ENCODE measurements at regions not wholly inside any gene's neighbourhood (a gene's known extent, or its start where the extent isn't known, plus 50 kb on each side); places are given as distances from the start of the nearest gene placed in this dataset.

DNA sequence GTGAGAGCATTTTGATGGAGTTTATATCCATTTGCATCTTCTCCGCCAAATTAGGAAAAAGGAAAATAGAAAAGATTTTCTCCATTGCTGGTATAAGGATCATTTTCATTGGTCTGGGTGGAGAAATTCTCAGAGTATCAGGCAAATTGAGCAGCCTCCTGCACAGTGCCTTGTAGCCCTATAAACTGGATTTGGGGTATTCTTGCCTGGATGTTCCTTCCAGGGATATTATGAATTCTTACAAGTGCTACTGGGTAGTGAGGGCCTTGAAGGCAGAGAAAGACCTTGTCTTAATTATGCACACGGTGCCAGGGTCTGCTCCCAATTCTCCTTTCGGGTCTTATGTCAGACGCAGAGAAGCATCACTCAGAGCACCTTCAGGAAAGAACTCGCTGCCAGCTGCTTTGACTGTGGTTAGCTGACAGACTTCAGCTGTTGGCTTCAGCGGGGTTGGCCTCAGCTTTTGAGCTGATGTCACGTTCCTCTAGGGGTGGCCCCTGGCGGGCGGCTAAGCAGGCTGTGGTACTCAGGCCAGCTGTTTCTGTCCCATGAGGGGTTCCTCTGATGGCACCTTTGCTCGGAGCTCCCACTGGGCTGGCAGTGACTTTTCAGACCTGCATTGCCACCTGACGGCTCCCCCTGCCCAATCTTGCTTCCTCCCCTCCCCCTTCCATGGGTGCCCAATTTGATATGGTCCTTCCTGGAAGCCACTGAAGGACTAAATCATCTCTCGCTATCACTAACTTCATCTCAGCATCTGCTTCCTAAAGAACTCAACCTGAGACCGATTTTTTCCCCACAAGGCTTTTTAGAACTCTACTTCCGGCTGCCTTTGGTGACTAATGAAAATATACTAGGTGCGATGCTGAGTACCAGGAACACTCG lies 519.5 kb downstream of the BCOR start:
- peak; percentile 38 for DNase-seq

DNA sequence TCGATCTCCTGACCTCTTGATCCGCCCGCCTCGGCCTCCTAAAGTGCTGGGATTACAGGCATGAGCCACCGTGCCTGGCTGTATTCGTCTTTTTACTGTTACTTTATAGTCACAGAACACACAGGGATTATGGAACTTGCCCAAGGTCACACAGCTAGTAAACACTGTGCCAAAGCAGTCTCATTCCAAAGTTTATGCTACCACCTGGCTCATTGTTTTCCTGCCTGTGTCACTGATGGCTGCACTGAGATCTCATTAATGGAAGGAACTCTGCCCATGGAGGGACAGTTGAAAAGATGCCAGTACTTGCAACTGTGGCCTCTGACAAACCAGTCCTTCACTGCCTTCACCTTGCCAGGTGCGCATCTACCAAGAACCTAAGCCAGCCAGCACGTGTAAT lies 517.7 kb downstream of the BCOR start:
- DNase-seq: no peak

DNA sequence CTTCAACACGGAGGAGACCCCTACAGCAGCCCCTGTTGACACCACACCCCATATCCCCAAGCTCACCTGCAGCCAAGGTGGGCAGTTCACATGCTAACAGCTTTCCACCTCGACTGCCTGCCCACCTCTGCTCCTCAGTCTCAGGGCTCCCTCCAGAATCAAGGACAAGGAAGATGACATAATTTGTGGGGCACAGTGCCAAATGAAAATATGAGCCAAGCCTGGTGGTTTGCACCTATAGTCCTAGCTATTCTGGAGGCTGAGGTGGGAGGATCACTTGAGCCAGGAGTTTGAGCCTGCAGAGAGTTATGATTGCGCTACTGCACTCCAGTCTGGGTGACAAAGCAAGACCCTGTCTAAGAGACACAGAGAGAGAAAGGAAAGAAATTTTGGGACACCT lies 516.3 kb downstream of the BCOR start:
- DNase-seq: no peak

DNA sequence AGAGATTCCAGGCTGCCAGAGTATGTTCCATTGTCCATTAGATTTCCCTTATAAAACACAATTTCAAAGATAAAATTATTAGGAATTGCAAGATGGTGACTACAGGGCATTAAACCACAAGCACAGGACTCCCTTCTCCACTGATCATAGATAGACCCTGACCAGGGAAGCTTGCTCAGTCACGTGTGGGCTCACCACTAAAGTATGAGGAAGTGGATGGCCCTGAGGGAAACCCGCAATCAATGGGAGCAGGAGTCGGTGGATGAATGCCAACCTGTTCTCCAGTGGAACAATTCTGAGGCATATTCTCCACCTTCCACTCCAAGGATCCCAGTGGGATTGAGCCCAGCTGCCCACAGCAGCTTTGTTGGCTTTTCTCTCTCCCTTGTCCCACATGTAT lies 515.7 kb downstream of the BCOR start:
- no peak for DNase-seq

DNA sequence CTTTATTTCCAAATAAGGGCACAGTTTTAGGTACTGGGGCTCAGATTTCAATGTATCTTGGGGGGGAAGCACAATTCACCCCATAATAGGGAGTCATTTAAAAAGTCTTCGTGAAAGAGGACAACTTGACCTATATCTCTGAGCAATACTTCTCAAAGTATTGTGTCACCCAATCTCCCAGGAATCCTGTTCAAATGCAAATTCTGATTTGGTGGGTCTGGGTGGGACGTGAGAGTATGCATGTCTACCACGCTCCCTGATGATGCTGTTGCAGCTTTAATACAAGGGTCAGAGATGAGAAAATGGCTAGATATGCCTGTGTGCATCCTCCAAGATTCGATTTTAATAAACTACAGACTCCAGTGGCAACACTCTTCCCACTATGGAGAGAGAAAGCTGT lies 514.8 kb downstream of the BCOR start:
- no peak for DNase-seq

DNA sequence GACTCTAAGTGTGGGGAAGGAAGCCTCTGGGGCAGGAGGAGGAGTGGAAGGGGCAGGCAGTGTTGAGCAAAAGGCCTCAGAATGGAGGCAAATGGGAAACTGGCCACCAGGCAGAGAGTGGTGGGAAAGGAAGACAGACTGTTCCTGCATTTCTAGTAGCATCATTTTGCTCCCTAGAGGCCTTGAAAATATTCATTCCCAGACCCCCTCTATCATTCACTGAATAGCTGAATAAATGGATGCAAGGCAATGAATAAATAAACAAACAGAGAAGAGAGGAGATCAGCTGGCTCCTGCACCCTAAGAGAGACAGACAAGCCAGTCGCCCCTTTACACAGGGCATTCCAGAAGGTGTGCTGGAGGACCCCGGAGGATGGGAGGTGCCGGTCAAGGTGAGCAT lies 511.9 kb downstream of the BCOR start:
- no peak for DNase-seq

DNA sequence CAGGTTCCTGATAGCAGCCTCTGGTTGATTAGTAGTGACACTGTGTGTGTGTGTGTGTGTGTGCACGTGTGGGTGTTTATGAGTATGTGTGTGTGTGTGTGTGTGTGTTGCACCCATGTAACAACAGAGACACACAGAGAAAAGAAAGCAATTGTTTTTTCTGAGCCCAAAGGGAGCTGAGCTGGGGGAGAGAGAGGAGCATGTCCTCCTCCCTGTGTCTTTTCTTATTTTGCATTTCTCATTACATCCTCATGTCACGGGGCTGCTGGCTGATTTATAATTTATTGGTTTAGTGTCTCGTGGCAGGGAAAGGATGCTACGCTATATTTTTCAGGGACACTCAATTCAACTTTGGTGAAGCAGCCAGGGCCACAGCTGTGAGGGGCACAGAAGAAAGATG lies 511.4 kb downstream of the BCOR start:
- DNase-seq: no peak

DNA sequence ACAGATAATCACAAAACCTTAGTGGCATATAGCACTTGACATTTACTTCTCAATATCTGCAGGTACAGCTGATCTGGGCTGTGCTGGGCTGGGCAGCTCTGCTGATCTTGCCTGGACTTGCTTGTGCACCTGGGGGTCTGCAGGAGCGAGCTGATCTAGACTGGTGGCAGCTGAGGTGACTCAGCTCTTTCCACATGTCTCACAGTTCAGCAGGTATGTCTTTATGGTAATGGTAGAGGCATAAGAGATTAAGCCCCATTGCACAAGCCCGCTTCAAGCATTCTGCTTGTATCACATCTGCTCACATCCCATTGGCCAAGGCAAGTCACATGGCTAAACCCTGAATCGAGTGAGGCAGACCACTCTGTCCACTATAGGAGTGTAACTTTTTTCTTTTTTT lies 506.7 kb downstream of the BCOR start:
- DNase-seq: no peak

DNA sequence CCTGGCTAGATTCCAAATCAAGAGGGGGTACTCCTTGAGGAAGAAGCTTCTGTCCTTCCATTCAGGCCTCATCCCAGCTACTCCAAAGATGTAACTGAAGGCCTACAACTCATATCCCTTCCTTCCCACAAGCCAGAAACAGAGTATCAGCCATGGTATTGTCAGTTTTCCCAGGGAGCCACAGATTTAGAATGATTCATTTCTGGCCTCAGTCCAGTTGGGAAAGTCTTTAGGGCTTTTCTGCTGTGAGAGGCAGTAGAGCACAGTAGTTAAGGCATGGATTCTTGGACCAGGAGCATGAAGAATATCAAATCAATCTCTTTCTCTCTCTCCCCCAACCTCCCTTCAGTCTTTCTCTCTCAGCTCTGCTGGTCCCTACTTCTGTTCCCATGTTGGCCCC lies 505.0 kb downstream of the BCOR start:
- DNase-seq: no peak

DNA sequence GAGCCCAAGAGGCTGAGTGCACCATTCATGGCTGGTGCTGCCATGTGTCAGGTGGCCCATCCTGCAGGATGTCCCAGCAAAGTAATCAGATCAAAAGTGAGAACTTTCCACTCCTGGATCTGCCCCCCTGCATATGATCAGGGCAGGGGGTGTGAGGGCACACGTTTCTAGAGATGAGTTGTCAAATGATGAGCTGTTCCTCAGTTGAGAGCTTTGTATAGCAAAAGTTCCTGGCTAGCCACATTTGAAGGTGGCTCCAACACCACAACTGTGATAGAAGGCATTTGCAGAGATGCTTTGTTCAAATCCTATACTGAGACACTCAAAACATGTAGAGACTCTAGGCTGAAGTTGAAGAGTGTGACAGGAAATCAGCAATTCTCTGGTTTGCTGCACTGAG lies 501.8 kb downstream of the BCOR start:
- no peak for DNase-seq

DNA sequence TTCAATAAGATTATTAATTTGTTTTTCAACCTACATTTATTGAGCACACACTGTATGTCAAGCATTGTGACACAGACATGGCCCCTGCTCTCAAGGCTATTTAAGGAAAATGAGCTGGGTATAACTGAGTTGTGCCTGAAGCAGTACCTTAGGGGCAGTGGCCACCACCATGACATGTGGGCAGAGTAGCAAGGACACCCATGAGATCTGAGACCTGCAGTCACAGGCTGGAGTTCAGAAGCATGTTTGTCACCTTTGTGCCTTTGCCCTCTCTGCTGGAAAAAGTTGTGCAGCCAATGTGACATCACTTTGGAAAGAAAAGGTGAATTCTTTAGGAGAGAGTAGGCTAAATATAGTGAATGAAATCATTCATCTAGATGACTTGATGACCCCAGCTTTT lies 501.3 kb downstream of the BCOR start:
- DNase-seq: no peak

DNA sequence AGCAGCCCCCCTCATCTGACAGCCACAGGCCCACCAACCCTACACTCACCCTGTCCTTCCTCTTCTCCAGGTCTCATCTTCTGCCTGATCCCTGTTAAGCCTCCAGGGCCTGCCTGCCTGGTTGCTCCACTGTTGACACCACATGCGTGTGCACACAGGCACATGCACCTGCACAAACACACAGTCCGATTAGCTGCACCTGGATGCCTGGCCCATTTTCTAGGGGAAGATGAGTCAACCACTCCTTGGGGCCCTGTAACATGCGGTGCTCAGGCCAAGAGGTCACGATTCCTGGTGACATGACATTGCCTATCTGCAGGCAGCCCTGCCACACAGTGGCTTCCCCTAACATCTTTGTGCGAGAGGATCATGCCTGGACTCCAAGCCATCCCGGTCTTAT lies 498.4 kb downstream of the BCOR start:
- DNase-seq: no peak

DNA sequence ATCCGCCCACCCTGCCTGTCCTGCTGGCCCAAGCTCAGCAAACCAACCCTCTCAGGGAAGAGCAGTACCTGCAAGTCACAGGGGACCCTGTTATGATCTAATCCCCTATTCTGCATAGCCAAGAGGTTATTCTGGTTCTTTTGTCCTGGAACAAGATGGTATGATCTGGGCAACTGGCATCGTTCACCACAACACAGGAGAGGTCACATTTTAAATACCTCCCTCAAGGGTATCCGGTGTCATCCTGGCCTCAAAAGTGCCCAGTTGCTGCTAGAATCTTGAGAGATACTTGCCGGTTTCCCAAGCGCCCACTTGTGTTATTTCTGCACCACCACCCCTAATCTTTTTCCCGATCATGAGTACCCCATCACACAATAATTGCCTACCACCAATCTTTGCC lies 497.5 kb downstream of the BCOR start:
- DNase-seq: no peak

DNA sequence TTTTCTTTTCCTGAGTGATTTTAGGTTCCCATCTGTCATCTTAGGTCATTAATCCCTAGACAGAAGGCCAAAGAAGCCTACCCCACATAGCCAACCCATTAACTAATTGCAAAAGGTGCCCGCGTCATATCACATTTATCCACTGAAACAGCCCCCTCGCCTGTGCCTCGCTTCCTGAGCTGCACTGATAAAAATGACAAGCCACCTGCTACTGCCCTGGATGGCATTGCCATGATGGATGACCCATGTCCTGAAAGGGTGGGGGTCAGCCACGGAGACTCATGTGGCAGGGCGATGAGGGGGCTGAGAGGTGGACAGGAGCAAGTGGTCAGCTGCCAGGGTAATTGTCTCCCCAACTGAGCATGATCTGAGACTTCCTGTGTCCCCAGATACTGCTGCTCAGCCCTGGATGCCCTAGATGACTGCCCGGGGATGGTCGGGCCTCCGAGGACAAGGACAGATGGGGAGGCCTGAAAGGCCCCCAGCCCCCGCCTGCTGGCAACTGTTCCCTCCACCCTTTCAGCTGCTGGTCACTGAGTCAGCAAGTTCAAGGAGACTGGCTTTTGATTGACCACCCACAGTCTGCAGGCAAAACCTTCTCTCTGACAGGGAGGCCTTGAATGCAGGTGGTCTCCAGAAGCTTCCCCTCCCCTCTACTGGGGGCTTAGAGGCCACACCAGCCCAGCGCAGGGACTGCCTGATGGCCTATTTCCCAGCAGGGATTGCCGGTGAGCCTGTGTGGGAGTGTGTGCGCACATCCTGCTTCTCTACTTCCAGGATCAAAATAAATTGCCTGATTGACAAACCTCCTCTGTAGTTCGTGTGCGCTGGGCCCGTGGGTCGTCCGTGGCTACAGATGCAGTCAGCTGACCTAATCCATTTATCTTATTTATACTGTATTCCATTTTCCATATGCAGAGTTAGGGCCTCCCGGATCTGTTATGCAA lies 496.3 kb downstream of the BCOR start:
- no peak for DNase-seq

DNA sequence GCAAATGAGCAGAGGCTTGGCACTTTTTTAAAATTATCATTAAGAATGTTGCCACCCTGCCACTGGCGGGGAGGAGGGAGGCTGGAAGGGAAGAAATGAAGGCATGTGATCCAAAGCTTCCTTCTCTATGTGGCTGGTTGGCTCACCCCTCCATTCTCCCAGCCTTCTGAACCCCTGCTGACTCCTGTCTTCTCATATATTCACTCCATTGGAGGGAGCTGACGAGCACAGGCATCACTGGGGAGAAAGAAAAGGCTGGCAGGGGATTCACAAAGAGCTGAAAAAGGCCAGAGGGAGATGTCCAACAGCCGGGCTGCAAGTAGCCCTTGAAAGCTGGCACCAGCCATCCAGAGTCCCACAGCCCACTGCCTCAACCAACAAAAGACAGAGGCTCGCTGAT lies 495.6 kb downstream of the BCOR start:
- DNase-seq: no peak

DNA sequence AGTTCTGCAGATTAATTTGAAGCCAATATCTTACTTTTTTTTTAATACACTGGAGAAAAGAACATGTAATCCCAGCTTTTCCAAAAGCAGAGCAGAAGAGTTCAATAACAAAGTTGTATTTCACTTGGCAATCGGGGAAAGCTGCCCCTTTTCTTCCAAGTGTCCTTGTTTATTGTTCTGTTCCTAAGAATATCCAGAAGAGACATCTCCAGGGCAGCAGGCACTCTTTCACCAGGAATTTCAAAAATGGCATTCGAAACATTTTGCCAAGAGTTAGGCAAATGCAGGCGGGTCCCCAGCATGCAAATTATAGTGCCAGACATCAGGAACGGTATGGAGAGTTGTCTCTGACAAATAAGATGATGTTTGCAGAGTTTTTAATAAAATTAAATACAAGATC lies 494.5 kb downstream of the BCOR start:
- no peak for DNase-seq

DNA sequence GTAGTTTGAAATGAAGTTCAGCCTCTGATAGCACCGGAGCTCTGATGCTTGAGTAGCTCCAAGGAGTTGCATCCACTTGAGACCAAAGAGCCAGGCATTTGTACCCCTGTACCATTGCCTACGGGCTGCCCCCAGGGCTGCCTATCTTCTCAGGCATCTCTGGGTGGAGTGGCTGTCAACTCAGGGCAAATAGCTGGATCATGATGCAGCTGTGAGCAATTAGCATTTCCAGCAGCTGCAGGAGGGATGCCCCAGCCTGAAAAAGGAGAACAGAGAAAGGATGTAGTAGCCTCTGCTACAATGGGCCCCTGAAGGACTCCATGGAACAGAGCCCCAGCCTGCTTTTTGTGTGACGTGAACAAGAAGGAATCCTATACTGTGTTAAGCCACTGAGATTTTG lies 492.6 kb downstream of the BCOR start:
- DNase-seq: no peak

DNA sequence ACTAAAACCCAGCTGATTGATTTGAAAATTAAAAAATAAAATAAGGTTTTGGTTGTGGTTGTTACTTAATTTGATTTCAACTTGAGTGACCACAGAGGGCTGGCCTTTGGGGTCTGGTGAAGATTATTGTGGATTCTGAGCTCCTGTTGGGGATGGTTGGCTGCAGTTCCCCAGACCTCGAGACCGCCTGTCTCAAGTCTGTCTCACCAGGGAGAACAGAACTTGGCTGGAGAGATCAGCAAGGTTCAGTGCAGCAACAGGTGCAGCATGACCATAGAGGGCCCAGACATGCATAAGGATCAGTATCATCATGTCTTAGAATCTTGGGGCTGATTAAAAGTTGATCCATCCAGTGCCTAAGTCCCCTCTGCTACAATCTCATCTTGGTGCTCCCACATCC lies 491.9 kb downstream of the BCOR start:
- DNase-seq: no peak

DNA sequence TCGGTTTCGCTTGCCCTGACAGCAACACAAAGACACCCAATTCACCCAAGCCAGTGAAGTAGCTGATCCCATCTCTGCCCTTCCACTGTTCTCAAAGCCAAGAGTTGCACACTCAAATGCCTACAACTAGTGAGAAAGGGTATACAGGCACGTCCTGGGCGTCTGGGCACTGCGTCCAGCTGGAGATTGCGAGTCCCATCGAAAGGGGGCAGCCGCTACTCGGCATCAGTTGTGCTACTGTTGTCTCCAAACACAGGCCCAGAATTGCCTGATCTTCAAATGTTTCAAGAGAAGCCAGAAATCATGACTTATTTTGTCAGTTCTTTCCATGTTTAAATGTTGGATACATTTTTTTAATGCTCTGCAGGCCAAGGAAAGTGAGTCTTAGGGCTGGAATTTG lies 487.8 kb downstream of the BCOR start:
- DNase-seq: no peak

DNA sequence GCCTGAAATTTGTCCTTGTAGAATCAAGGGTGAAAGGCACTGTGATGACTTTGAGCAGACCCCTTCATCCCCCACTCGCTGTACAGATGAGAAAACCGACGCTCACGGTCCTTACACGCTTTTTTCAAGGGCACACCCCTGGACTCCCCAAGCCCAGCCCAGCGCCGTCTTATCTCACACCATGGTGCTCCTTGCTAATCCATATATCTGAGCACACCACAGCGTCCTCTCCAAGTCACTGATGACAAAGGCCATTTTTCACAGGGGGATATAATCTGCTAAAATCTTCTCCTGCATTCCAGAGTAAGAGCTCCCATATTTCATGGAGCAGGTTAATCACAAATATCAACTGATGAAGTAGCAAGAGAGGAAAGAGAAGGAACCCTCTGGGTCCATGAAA lies 486.3 kb downstream of the BCOR start:
- DNase-seq: no peak

DNA sequence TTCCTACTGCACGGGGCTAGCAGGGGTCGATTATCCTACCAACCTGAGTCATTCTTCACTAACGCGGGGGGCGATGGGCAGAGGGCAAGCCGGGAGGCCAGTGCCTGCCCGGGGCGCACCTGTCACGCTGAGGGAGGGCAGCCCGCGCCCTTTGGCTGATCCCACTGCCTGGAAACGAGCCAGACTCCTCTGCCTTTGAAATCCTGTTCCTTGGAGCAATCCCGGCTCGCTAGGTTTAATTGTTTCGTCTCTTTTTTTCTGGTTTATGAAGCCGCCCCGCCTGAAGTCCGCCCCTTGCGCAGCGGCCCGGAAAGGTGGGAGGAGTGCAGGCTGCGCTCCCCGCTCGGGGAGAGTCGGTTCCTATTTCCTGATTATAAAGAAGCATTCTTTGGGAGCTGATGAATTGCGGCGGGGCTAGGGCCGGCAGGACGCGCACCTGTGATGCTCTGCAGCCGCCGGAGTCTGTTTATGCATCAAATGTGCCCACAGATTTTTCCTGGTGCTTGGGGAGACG lies 484.2 kb downstream of the BCOR start:
- DNase-seq: peak; percentile 52

DNA sequence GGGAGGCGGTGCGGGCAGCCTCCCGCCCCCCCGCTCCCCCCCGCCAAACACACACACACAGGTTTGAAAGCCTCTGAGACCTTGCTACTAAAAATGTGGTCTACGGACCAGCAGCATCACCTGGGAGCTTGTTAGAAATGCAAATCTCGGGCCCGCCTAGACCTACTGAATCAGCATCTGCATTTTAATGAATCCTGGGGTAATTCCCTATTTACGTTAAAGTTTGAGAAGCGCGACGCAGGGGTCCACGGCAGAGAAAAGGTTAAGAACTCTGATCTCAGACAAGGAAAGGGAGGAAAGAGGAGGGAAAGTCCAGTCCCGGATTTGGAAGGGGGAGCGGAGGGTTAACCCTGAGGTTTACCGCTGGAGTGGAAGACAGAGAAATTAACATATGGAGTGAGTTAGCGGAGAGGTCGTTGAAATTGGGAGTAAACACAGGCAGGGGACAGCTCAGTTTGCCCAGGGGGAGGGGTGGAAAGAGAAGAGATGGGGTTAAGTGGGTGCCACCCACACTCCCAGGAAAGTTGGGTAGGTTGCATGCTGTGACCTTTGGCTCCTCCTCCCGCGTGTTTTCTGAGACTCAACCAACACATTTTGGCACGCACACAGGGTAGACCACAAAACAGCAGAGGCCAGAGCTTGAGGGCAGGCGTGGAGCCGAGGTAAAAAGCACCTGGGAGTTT lies 483.6 kb downstream of the BCOR start:
- no peak for DNase-seq

DNA sequence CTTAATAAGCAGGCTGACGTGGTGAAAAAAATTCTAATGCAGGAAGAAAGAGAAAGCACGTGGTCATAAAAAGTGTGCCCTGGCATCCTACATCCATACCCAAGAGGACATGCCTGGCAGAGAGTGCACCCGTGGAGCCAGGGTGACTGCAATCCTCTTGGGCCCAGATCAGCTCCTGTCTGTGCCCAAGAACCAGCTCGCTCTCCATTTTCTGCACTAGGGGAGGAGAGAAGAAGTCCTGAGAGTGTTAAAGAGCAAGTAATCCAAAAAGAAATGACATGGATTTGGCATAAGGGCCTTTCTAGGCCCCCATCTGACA lies 483.1 kb downstream of the BCOR start:
- no peak for DNase-seq
